ENCODE measurements at regions not wholly inside any gene's neighbourhood (a gene's known extent, or its start where the extent isn't known, plus 50 kb on each side); places are given as distances from the start of the nearest gene placed in this dataset.

DNA sequence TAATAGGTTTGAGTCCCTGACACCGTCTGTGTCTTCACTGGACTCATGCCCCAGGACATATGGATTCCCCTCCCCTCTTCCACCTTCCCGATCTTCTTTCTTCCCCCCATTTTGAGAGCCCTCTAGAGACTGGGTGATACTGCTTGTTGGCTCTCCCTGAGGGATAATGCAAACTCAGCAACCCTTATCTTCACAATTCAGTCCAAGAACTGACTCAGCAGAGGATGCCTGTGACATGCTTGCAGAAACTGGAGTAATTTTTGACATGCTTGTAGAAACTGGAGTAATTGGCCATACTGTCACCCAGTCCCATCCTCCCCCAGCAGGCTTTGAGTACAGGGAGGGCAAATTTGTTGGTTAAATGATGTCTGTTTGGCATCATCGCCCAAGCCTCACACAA is 127.6 kb upstream of the CTTNBP2NL start:
- Histone ChIP-seq H3K36me3 (ENCODE audit: control insufficient read depth in 4 of 4, insufficient read depth in 4 of 4, low read length in 4 of 4) (no peaks in the 10 kb centered on the region), H3K9ac (ENCODE audit: insufficient read depth in 1 of 2, low read length in 2 of 2) (no peak overlapping the region), H3K4me1 (ENCODE audit: control insufficient read depth in 5 of 5, insufficient read depth in 5 of 5, low read length in 5 of 5) (peaks cover 0 to 12% (median 2%) of the 10 kb centered on the region in 5 donors), H3K27ac (ENCODE audit: low read depth in 1 of 2, low read length in 1 of 2) (peak overlapping the region in 1 of 2 donors; percentile 2), H3K9me3 (ENCODE audit: control insufficient read depth in 4 of 4, insufficient read depth in 3 of 4, low read length in 3 of 4) (no peaks in the 10 kb centered on the region), H3K27me3 (ENCODE audit: control insufficient read depth in 3 of 3, insufficient read depth in 3 of 3, low read length in 2 of 3) (peaks cover 0 to 2% (median 0%) of the 10 kb centered on the region in 3 donors), H3K4me3 (no peak overlapping the region)
- 79 to 84% methylated on average over 3 of the region's 3 CpGs for whole genome bisulfite sequencing, 2 donors
- ATAC-seq (ENCODE audit: insufficient read depth, low FRiP score) (no peak), DNase-seq (no peak)
- TF ChIP-seq CTCF (IDR thresholded peaks at IDR 0.05; ENCODE audit: control extremely low read depth, extremely low read depth), result no peak

- 93 to 94% methylated on average over 3 of the region's 3 CpGs for WGBS, 2 donors
- no peaks in the 10 kb centered on the region for H3K36me3 ChIP-seq (ENCODE audit: control insufficient read depth in 4 of 4, insufficient read depth in 4 of 4, low read length in 4 of 4)
- no peak overlapping the region for H3K4me3 ChIP-seq
- H3K27ac ChIP-seq (ENCODE audit: low read depth in 1 of 2, low read length in 1 of 2), result no peak overlapping the region
- peaks cover 0 to 2% (median 0%) of the 10 kb centered on the region in 3 donors for H3K27me3 ChIP-seq (ENCODE audit: control insufficient read depth in 3 of 3, insufficient read depth in 3 of 3, low read length in 2 of 3)
- ATAC-seq (ENCODE audit: insufficient read depth, low FRiP score) (no peak), DNase-seq (no peak)
- H3K9ac ChIP-seq (ENCODE audit: insufficient read depth in 1 of 2, low read length in 2 of 2), result no peak overlapping the region
- H3K4me1 ChIP-seq (ENCODE audit: control insufficient read depth in 5 of 5, insufficient read depth in 5 of 5, low read length in 5 of 5), result peaks cover 0 to 2% (median 0%) of the 10 kb centered on the region in 5 donors
- no peak for TF ChIP-seq CTCF (IDR thresholded peaks at IDR 0.05; ENCODE audit: control extremely low read depth, extremely low read depth)
- no peaks in the 10 kb centered on the region for H3K9me3 ChIP-seq (ENCODE audit: control insufficient read depth in 4 of 4, insufficient read depth in 3 of 4, low read length in 3 of 4)
These were observed 124.7 kb upstream of the CTTNBP2NL start for GRCh38 chr1:112271270-112271669.

GRCh38 chr1:112272101-112272772 is 123.8 kb upstream of the CTTNBP2NL start:
- H3K9ac ChIP-seq (ENCODE audit: insufficient read depth in 1 of 2, low read length in 2 of 2), result no peak overlapping the region
- no peaks in the 10 kb centered on the region for H3K36me3 ChIP-seq (ENCODE audit: control insufficient read depth in 4 of 4, insufficient read depth in 4 of 4, low read length in 4 of 4)
- WGBS, 2 donors, result 61 to 62% methylated on average over 6 of the region's 6 CpGs
- H3K9me3 ChIP-seq (ENCODE audit: control insufficient read depth in 4 of 4, insufficient read depth in 3 of 4, low read length in 3 of 4), result no peaks in the 10 kb centered on the region
- H3K4me3 ChIP-seq, result no peak overlapping the region
- no peak overlapping the region for H3K27ac ChIP-seq (ENCODE audit: low read depth in 1 of 2, low read length in 1 of 2)
- no peak for TF ChIP-seq CTCF (IDR thresholded peaks at IDR 0.05; ENCODE audit: control extremely low read depth, extremely low read depth)
- no peak for DNase-seq
- peaks cover 0 to 2% (median 0%) of the 10 kb centered on the region in 5 donors for H3K4me1 ChIP-seq (ENCODE audit: control insufficient read depth in 5 of 5, insufficient read depth in 5 of 5, low read length in 5 of 5)
- ATAC-seq (ENCODE audit: insufficient read depth, low FRiP score), result no peak
- H3K27me3 ChIP-seq (ENCODE audit: control insufficient read depth in 3 of 3, insufficient read depth in 3 of 3, low read length in 2 of 3), result peaks cover 0 to 2% (median 2%) of the 10 kb centered on the region in 3 donors

GRCh38 chr1:112284796-112285195 is 111.2 kb upstream of the CTTNBP2NL start:
- Histone ChIP-seq H3K27ac (ENCODE audit: low read depth in 1 of 2, low read length in 1 of 2) (no peak overlapping the region), H3K4me1 (ENCODE audit: control insufficient read depth in 5 of 5, insufficient read depth in 5 of 5, low read length in 5 of 5) (no peaks in the 10 kb centered on the region), H3K9me3 (ENCODE audit: control insufficient read depth in 4 of 4, insufficient read depth in 3 of 4, low read length in 3 of 4) (peaks cover 0 to 2% (median 0%) of the 10 kb centered on the region in 4 donors), H3K36me3 (ENCODE audit: control insufficient read depth in 4 of 4, insufficient read depth in 4 of 4, low read length in 4 of 4) (no peaks in the 10 kb centered on the region), H3K9ac (ENCODE audit: insufficient read depth in 1 of 2, low read length in 2 of 2) (no peak overlapping the region), H3K4me3 (no peak overlapping the region), H3K27me3 (ENCODE audit: control insufficient read depth in 3 of 3, insufficient read depth in 3 of 3, low read length in 2 of 3) (no peaks in the 10 kb centered on the region)
- no peak for DNase-seq
- ATAC-seq (ENCODE audit: insufficient read depth, low FRiP score), result no peak
- 53 to 60% methylated on average over 2 of the region's 2 CpGs for WGBS, 2 donors
- no peak for TF ChIP-seq CTCF (IDR thresholded peaks at IDR 0.05; ENCODE audit: control extremely low read depth, extremely low read depth)
